Peyer's patch (tissue), 4 donors: ENCODE measurements at regions not wholly inside any gene's neighbourhood (a gene's known extent, or its start where the extent isn't known, plus 50 kb on each side); places are given as distances from the start of the nearest gene placed in this dataset.
"Not testable (repeated sequence)": the region's sequence is repeated elsewhere in the genome, so short reads cannot be mapped to it uniquely, and the experiment has no call there.

Experiments
- DNase-seq, 3 donors: peaks; one replicate each; pipeline ENCODE4 v3.0.0-alpha.2; 2017 to 2019
- H3K27ac ChIP-seq, 4 donors: fragments of 200-600 bp; sonication (generic); one replicate each; pipeline ENCODE4 v1.5.1; 2016 to 2019
- H3K27me3 ChIP-seq, 2 donors: fragments of 200-600 bp; sonication (generic); one replicate each; pipeline ENCODE4 v1.5.1; 2019
- H3K36me3 ChIP-seq, 3 donors: fragments of 200-600 bp; sonication (generic); one replicate each; pipeline ENCODE4 v1.5.1; 2016 to 2019
- H3K4me1 ChIP-seq, 4 donors: fragments of 200-600 bp; sonication (generic); one replicate each; pipeline ENCODE4 v1.5.1; 2016 to 2019
- H3K4me3 ChIP-seq, 4 donors: fragments of 200-600 bp; sonication (generic); 1 replicate in 3 of 4; 2 replicates in 1 of 4; pipeline ENCODE4 v1.5.1; 2016 to 2019; ENCODE audit warnings: mild to moderate bottlenecking in 1 of 4
- H3K9me3 ChIP-seq, 4 donors: fragments of 200-600 bp; sonication (generic); one replicate each; pipeline ENCODE4 v1.5.1; 2016 to 2019; ENCODE audit warnings: mild to moderate bottlenecking in 1 of 4
- CTCF ChIP-seq, 6 experiments: fragments of 450-650 bp in 4 of 6; fragments of 200-600 bp in 2 of 6; sonication (generic) in 1 of 6; IDR thresholded peaks; one replicate each; pipeline ENCODE4 v1.5.1; 2017 to 2019; ENCODE audit warnings: antibody characterized with exemption in 6 of 6, mild to moderate bottlenecking in 3 of 6, moderate library complexity in 1 of 6
- POLR2A ChIP-seq, 2 donors: fragments of 450-650 bp; IDR thresholded peaks; one replicate each; pipeline ENCODE4 v1.5.1; 2017; ENCODE audit warnings: antibody characterized with exemption in 2 of 2, mild to moderate bottlenecking in 2 of 2, moderate library complexity in 2 of 2

GRCh38 chr5:14992751-14993458 is 121.3 kb upstream of the ANKH start:
- not testable (repeated sequence) for H3K36me3 ChIP-seq, H3K27me3 ChIP-seq, H3K9me3 ChIP-seq, H3K4me1 ChIP-seq
- peak overlapping the region; percentile 26 to 55 (median 47) for H3K4me3 ChIP-seq
- peak overlapping the region; percentile 18 to 75 (median 57) for H3K27ac ChIP-seq
- peak in 2 of 3 donors; percentile 54 to 76 for DNase-seq
- TF ChIP-seq CTCF (IDR thresholded peaks at IDR 0.05) (peak in 1 of 6 experiments; percentile 19), POLR2A (IDR thresholded peaks at IDR 0.05) (peak in 1 of 2 donors; percentile 16)

- Histone ChIP-seq H3K27ac (no peak overlapping the region), H3K27me3 (no peaks in the 10 kb centered on the region), H3K36me3 (no peaks in the 10 kb centered on the region), H3K4me1 (no peaks in the 10 kb centered on the region), H3K4me3 (no peak overlapping the region), H3K9me3 (no peaks in the 10 kb centered on the region)
- peak in 1 of 3 donors; percentile 51 for DNase-seq
- TF ChIP-seq CTCF (IDR thresholded peaks at IDR 0.05) (no peak), POLR2A (IDR thresholded peaks at IDR 0.05) (no peak)
Measured at GRCh38 chr5:14988223-14988622, 116.6 kb upstream of the ANKH start.

GRCh38 chr5:14986413-14986812 is 114.8 kb upstream of the ANKH start:
- no peak for DNase-seq
- no peaks in the 10 kb centered on the region for H3K4me1 ChIP-seq
- TF ChIP-seq CTCF (IDR thresholded peaks at IDR 0.05) = no peak

GRCh38 chr5:14983666-14984441 is 112.3 kb upstream of the ANKH start:
- Histone ChIP-seq H3K36me3 (no peaks in the 10 kb centered on the region), H3K9me3 (no peaks in the 10 kb centered on the region), H3K4me1 (no peaks in the 10 kb centered on the region), H3K4me3 (no peak overlapping the region), H3K27me3 (no peaks in the 10 kb centered on the region), H3K27ac (no peak overlapping the region)
- TF ChIP-seq CTCF (IDR thresholded peaks at IDR 0.05) (no peak), POLR2A (IDR thresholded peaks at IDR 0.05) (no peak)
- DNase-seq = no peak

More at GRCh38 chr5:14986413-14986812, 114.8 kb upstream of the ANKH start:
- no peak overlapping the region for H3K27ac ChIP-seq
- no peaks in the 10 kb centered on the region for H3K36me3 ChIP-seq
- H3K9me3 ChIP-seq = no peaks in the 10 kb centered on the region
- no peaks in the 10 kb centered on the region for H3K27me3 ChIP-seq
- H3K4me3 ChIP-seq = no peak overlapping the region

- Histone ChIP-seq H3K4me3 (no peak overlapping the region), H3K27me3 (no peaks in the 10 kb centered on the region), H3K9me3 (no peaks in the 10 kb centered on the region), H3K4me1 (no peaks in the 10 kb centered on the region), H3K36me3 (no peaks in the 10 kb centered on the region), H3K27ac (no peak overlapping the region)
- TF ChIP-seq POLR2A (IDR thresholded peaks at IDR 0.05) = no peak
- TF ChIP-seq CTCF (IDR thresholded peaks at IDR 0.05) = no peak
- no peak for DNase-seq
Measured at GRCh38 chr5:14980698-14981097, 109.1 kb upstream of the ANKH start.
